Panc1 (cell line): ENCODE measurements at regions not wholly inside any gene's neighbourhood (a gene's known extent, or its start where the extent isn't known, plus 50 kb on each side); places are given as distances from the start of the nearest gene placed in this dataset.

ENCODE experiments used
- ATAC-seq: fragments of 200-7000 bp; cut with Tn5 transposase; 2 replicates; pipeline ENCODE4 v1.9.1; 2020; ENCODE audit warnings: mild to moderate bottlenecking, moderate library complexity
- BruUV-seq: library from RNA; stranded (reverse); fragments of 400-500 nt; replicated peaks from 2 replicates; lab custom pipeline; 2021; lab: Mats Ljungman, UMichigan
- CTCF ChIA-PET: fragments of 300-600 bp; sonication (Branson Sonifier 250); formaldehyde crosslinking; loops from one replicate; lab custom pipeline; 2022; ENCODE audit warnings: antibody characterized with exemption; lab: Charles Lee
- POLR2A ChIA-PET: fragments of 300-600 bp; sonication (Branson Sonifier 250); formaldehyde crosslinking; loops from one replicate; lab custom pipeline; 2022; ENCODE audit warnings: antibody characterized with exemption; lab: Charles Lee
- DNase-seq: peaks from one replicate; pipeline ENCODE4 v3.0.0-alpha.2; 2010; ENCODE audit warnings: low read depth, low spot score
- H3K27ac ChIP-seq: 2 replicates; pipeline ENCODE4 v1.5.1; 2011; ENCODE audit warnings: mild to moderate bottlenecking, low read length, inconsistent platforms
- H3K27me3 ChIP-seq: fragments of 200-500 bp; sonication (Bioruptor generic); 2 replicates; pipeline ENCODE4 v1.6.0; 2014; ENCODE audit warnings: low read length, inconsistent platforms; ENCODE audit not compliant: control insufficient read depth, insufficient read depth
- H3K36me3 ChIP-seq: fragments of 200-500 bp; sonication (Bioruptor generic); 2 replicates; pipeline ENCODE4 v1.5.1; 2014; ENCODE audit warnings: inconsistent platforms, mild to moderate bottlenecking, low read length, moderate library complexity; ENCODE audit not compliant: control insufficient read depth, insufficient read depth
- H3K4me1 ChIP-seq: 2 replicates; pipeline ENCODE4 v1.5.1; 2011; ENCODE audit warnings: inconsistent platforms, mild to moderate bottlenecking, low read length, moderate library complexity; ENCODE audit not compliant: control insufficient read depth, insufficient read depth
- H3K4me3 ChIP-seq, 2 experiments: 2 replicates each; pipeline ENCODE4 v1.5.1; 2011 to 2012; ENCODE audit warnings: low read depth in 2 of 2, low read length in 2 of 2, mild to moderate bottlenecking in 2 of 2, inconsistent platforms in 1 of 2, moderate library complexity in 1 of 2
- H3K9me3 ChIP-seq: fragments of 200-500 bp; sonication (Bioruptor generic); 2 replicates; pipeline ENCODE4 v1.5.1; 2014; ENCODE audit warnings: low read depth, mild to moderate bottlenecking, inconsistent platforms, low read length, moderate library complexity; ENCODE audit not compliant: control insufficient read depth, insufficient read depth
- POLR2AphosphoS5 ChIP-seq: IDR thresholded peaks from 2 replicates; pipeline ENCODE4 v1.6.1; 2012; ENCODE audit warnings: mild to moderate bottlenecking, low read depth, low read length, moderate library complexity
- REST ChIP-seq, 2 experiments: IDR thresholded peaks; 2 replicates each; pipeline ENCODE4 v1.6.1; 2011 to 2012; ENCODE audit warnings: low read depth in 2 of 2, control low read depth in 1 of 2, low read length in 1 of 2, mild to moderate bottlenecking in 1 of 2, moderate library complexity in 1 of 2; ENCODE audit not compliant: insufficient read depth in 1 of 2
- SIN3A ChIP-seq: IDR thresholded peaks from 2 replicates; pipeline ENCODE4 v1.6.1; 2012; ENCODE audit warnings: low read depth, mild to moderate bottlenecking, low read length, moderate library complexity, borderline replicate concordance; ENCODE audit not compliant: insufficient read depth
- TCF7L2 ChIP-seq: IDR thresholded peaks from 2 replicates; pipeline ENCODE4 v1.6.1; 2011; ENCODE audit warnings: mild to moderate bottlenecking, low read depth, low read length, inconsistent platforms
- in situ Hi-C: cut with HindIII; loops from 2 replicates; pipeline ENCODE4 v1.10.0; 2016; ENCODE audit warnings: low sequenced_read_pairs, low pct_unique_long_range_greater_than_20kb
- intact Hi-C: fragments of 100-400 bp; cut with micrococcal nuclease; formaldehyde crosslinking; loops from one replicate; pipeline ENCODE4 v1.10.0; 2022; ENCODE audit not compliant: unreplicated experiment
- TF ChIP-seq, protein P1 (sequence below): fragments of 450-650 bp; IDR thresholded peaks from 2 replicates; pipeline ENCODE4 v1.5.1; 2017; ENCODE audit warnings: mild to moderate bottlenecking

GRCh38 chr4:3853388-3854035 lies 87.3 kb downstream of the ADRA2C start:
- no peaks in the 10 kb centered on the region for H3K36me3 ChIP-seq
- intact Hi-C loops = no loop called here
- ChIA-PET CTCF (no interaction called here), POLR2A (no interaction called here)
- H3K27me3 ChIP-seq = peaks cover 2% of the 10 kb centered on the region; the same call in 1 of the 2 replicates
- H3K4me3 ChIP-seq = no peak overlapping the region
- DNase-seq (no peak), ATAC-seq (no peak)
- no peaks in the 10 kb centered on the region for H3K9me3 ChIP-seq
- no peak overlapping the region for H3K27ac ChIP-seq
- in situ Hi-C loops = no loop called here
- H3K4me1 ChIP-seq = no peaks in the 10 kb centered on the region
- BruUV-seq = no TSS peak
- TF ChIP-seq, protein P1, sequence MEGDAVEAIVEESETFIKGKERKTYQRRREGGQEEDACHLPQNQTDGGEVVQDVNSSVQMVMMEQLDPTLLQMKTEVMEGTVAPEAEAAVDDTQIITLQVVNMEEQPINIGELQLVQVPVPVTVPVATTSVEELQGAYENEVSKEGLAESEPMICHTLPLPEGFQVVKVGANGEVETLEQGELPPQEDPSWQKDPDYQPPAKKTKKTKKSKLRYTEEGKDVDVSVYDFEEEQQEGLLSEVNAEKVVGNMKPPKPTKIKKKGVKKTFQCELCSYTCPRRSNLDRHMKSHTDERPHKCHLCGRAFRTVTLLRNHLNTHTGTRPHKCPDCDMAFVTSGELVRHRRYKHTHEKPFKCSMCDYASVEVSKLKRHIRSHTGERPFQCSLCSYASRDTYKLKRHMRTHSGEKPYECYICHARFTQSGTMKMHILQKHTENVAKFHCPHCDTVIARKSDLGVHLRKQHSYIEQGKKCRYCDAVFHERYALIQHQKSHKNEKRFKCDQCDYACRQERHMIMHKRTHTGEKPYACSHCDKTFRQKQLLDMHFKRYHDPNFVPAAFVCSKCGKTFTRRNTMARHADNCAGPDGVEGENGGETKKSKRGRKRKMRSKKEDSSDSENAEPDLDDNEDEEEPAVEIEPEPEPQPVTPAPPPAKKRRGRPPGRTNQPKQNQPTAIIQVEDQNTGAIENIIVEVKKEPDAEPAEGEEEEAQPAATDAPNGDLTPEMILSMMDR = no peak
- TF ChIP-seq SIN3A = no peak
- TF ChIP-seq POLR2AphosphoS5 = no peak
- no peak for TF ChIP-seq TCF7L2
- TF ChIP-seq REST (IDR thresholded peaks at IDR 0.05; ENCODE audit: insufficient read depth in 1 of 2, low read depth in 2 of 2, low read length in 1 of 2) = no peak

- intact Hi-C loops = no loop called here
- H3K27me3 ChIP-seq = peaks cover 2% of the 10 kb centered on the region; the same call in 1 of the 2 replicates
Measured at GRCh38 chr4:3854661-3855060, 88.5 kb downstream of the ADRA2C start.

More at GRCh38 chr4:3854661-3855060, 88.5 kb downstream of the ADRA2C start:
- DNase-seq (no peak), ATAC-seq (no peak)
- BruUV-seq = no TSS peak
- Histone ChIP-seq H3K4me1 (no peaks in the 10 kb centered on the region), H3K9me3 (no peaks in the 10 kb centered on the region), H3K27ac (no peak overlapping the region), H3K36me3 (no peaks in the 10 kb centered on the region), H3K4me3 (no peak overlapping the region)
- in situ Hi-C loops = no loop called here
- POLR2A ChIA-PET = no interaction called here
- TF ChIP-seq REST (IDR thresholded peaks at IDR 0.05; ENCODE audit: insufficient read depth in 1 of 2, low read depth in 2 of 2, low read length in 1 of 2) (no peak), TCF7L2 (no peak), SIN3A (no peak), POLR2AphosphoS5 (no peak)
- TF ChIP-seq, protein P1 = no peak
- CTCF ChIA-PET = no interaction called here
